Ishikawa (cell line): ENCODE measurements at regions not wholly inside any gene's neighbourhood (a gene's known extent, or its start where the extent isn't known, plus 50 kb on each side); places are given as distances from the start of the nearest gene placed in this dataset.

Experiments
- CREB1 ChIP-seq: IDR thresholded peaks from 2 replicates; pipeline ENCODE4 v1.6.1; 2012; ENCODE audit warnings: low read depth
- EGR1 ChIP-seq: IDR thresholded peaks from 2 replicates; pipeline ENCODE4 v1.6.1; 2012
- EP300 ChIP-seq: IDR thresholded peaks from 2 replicates; pipeline ENCODE4 v1.6.1; 2012; ENCODE audit warnings: borderline replicate concordance
- FOXM1 ChIP-seq: IDR thresholded peaks from 2 replicates; pipeline ENCODE4 v1.6.1; 2012; ENCODE audit warnings: low read depth, borderline replicate concordance
- RAD21 ChIP-seq: IDR thresholded peaks from 2 replicates; pipeline ENCODE4 v1.6.1; 2012; ENCODE audit warnings: low read depth
- REST ChIP-seq: IDR thresholded peaks from 2 replicates; pipeline ENCODE4 v1.6.1; 2012; ENCODE audit warnings: low read depth, mild to moderate bottlenecking
- TAF1 ChIP-seq: IDR thresholded peaks from 2 replicates; pipeline ENCODE4 v1.6.1; 2012; ENCODE audit warnings: low read depth, mild to moderate bottlenecking
- YY1 ChIP-seq: IDR thresholded peaks from 2 replicates; pipeline ENCODE4 v1.6.1; 2012; ENCODE audit warnings: low read depth
- ZBTB7A ChIP-seq: IDR thresholded peaks from 2 replicates; pipeline ENCODE4 v1.6.1; 2012; ENCODE audit warnings: low read depth
- TF ChIP-seq, protein P1 (sequence below): IDR thresholded peaks from 2 replicates; pipeline ENCODE4 v1.6.1; 2012
- TF ChIP-seq, protein P2 (sequence below): IDR thresholded peaks from 2 replicates; pipeline ENCODE4 v1.6.1; 2012

DNA sequence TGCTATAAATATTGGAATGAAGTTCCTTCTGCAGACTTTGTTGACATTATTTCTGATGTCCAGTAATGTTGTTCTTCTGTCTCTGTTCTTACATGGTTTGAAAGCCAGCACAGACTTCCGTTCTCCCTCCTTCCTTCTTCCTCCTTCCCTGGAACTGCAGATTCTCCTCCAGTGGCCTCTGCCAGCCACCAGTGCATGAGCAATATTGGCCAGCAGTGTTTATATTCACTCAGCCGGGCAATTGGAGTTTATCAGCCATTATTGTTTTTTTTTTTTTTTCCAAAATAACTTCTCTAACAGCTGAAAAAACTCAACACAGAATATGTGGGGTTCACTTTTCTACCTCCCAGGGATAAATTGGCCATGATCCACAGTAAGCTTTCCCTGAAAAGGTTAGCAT is 86.8 kb downstream of the ADCYAP1 start:
- TF ChIP-seq ZBTB7A (no peak), EGR1 (no peak), REST (no peak), YY1 (no peak), FOXM1 (no peak), RAD21 (no peak), EP300 (no peak), TAF1 (no peak), CREB1 (no peak)
- TF ChIP-seq, protein P1, sequence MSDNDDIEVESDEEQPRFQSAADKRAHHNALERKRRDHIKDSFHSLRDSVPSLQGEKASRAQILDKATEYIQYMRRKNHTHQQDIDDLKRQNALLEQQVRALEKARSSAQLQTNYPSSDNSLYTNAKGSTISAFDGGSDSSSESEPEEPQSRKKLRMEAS: no peak
- TF ChIP-seq, protein P2, sequence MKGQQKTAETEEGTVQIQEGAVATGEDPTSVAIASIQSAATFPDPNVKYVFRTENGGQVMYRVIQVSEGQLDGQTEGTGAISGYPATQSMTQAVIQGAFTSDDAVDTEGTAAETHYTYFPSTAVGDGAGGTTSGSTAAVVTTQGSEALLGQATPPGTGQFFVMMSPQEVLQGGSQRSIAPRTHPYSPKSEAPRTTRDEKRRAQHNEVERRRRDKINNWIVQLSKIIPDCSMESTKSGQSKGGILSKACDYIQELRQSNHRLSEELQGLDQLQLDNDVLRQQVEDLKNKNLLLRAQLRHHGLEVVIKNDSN: no peak
